Activated CD8-positive, alpha-beta memory T cell treated with anti-CD3 and anti-CD28 coated beads, Interleukin-2, amount 10 ng/mL, durations not matched to agents 7 days and 5 days (primary cell): ENCODE measurements at regions not wholly inside any gene's neighbourhood (a gene's known extent, or its start where the extent isn't known, plus 50 kb on each side); places are given as distances from the start of the nearest gene placed in this dataset.
"Not testable (repeated sequence)": the region's sequence is repeated elsewhere in the genome, so short reads cannot be mapped to it uniquely, and the experiment has no call there.

Experiments
- ATAC-seq: fragments of 150-1000 bp; cut with Tn5 transposase; one replicate; pipeline ENCODE4 v1.10.0; 2021; ENCODE audit warnings: moderate library complexity
- CTCF ChIA-PET: fragments of 350-600 bp; sonication (Branson Sonifier 250); formaldehyde crosslinking; loops from one replicate; lab custom pipeline; 2021; ENCODE audit warnings: antibody characterized with exemption; lab: Charles Lee
- DNase-seq: peaks from one replicate; pipeline ENCODE4 v3.0.0-alpha.2; 2020
- H3K27ac Mint-ChIP-seq: one replicate; pipeline ENCODE4 v1.8.0; 2021; ENCODE audit warnings: mild to moderate bottlenecking, mixed read lengths
- H3K27me3 Mint-ChIP-seq: one replicate; pipeline ENCODE4 v1.8.0; 2021; ENCODE audit warnings: mixed read lengths
- H3K36me3 Mint-ChIP-seq: one replicate; pipeline ENCODE4 v1.8.0; 2021; ENCODE audit warnings: mild to moderate bottlenecking, mixed read lengths
- H3K4me1 Mint-ChIP-seq: one replicate; pipeline ENCODE4 v1.8.0; 2021; ENCODE audit warnings: mixed read lengths
- H3K4me3 Mint-ChIP-seq: one replicate; pipeline ENCODE4 v1.8.0; 2021; ENCODE audit warnings: mild to moderate bottlenecking, moderate library complexity, mixed read lengths
- H3K9me3 Mint-ChIP-seq: one replicate; pipeline ENCODE4 v1.8.0; 2022; ENCODE audit warnings: low read depth, mixed read lengths

DNA sequence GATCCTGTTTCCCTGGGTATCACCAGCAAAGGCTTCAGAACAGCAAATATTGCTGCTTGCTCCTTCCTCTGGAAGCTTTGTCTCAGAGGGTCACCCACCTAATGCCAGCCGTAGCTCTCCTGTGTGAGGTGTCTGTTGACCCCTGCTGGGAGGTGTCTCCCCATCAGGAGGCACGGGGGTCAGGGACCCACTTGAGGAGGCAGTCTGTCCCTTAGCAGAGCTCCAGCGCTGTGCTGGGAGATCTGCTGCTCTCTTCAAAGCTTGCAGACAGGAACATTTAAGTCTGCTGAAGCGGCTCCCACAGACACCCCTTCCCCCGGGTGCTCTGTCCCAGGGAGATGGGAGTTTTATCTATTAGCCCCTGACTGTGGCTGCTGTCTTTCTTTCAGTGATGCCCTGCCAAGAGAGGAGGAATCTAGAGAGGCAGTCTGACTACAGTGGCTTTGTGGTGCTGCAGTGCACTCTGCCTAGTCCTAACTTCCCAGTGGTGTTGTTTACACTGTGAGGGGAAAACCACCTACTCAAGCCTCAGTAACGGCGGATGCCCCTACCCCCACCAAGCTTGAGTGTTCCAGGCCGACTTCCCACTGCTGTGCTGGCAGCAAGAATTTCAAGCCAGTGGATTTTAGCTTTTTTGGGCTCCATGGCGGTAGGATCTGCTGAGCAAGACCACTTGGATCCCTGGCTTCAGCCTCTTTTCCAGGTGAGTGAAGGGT is 593.1 kb upstream of the CADM2 start:
- H3K27me3 Mint-ChIP-seq, ATAC-seq, H3K4me1 Mint-ChIP-seq, DNase-seq, CTCF ChIA-PET, H3K36me3 Mint-ChIP-seq, H3K4me3 Mint-ChIP-seq, H3K27ac Mint-ChIP-seq: not testable (repeated sequence)
- peaks cover 12% of the 10 kb centered on the region for H3K9me3 Mint-ChIP-seq
